ENCODE measurements at regions not wholly inside any gene's neighbourhood (a gene's known extent, or its start where the extent isn't known, plus 50 kb on each side); places are given as distances from the start of the nearest gene placed in this dataset.

GRCh38 chr17:56047331-56047730 lies 105.9 kb upstream of the ANKFN1 start:
- Mint-ChIP-seq H3K4me3 (no peak overlapping the region), H3K27me3 (no peaks in the 10 kb centered on the region), H3K4me1 (no peaks in the 10 kb centered on the region), H3K27ac (no peak overlapping the region), H3K36me3 (ENCODE audit: low read depth) (no peaks in the 10 kb centered on the region), H3K9me3 (peaks cover 3% of the 10 kb centered on the region)
- DNase-seq = no peak
- intact Hi-C loops (cut with micrococcal nuclease) = no loop called here
- CTCF ChIA-PET = no interaction called here
- no peak for ATAC-seq (ENCODE audit: low read depth)
- no peak for TF ChIP-seq CTCF (IDR thresholded peaks at IDR 0.05)
- POLR2A ChIA-PET = no interaction called here

GRCh38 chr17:56057869-56058268 lies 95.4 kb upstream of the ANKFN1 start:
- DNase-seq (no peak), ATAC-seq (ENCODE audit: low read depth) (no peak)
- CTCF ChIA-PET = no interaction called here
- POLR2A ChIA-PET = no interaction called here
- Mint-ChIP-seq H3K27me3 (no peaks in the 10 kb centered on the region), H3K27ac (no peak overlapping the region), H3K9me3 (peaks cover 7% of the 10 kb centered on the region), H3K36me3 (ENCODE audit: low read depth) (no peaks in the 10 kb centered on the region), H3K4me3 (no peak overlapping the region), H3K4me1 (no peaks in the 10 kb centered on the region)
- no peak for TF ChIP-seq CTCF (IDR thresholded peaks at IDR 0.05)
- intact Hi-C loops (cut with micrococcal nuclease) = no loop called here

- intact Hi-C loops (cut with micrococcal nuclease) = no loop called here
- peaks cover 21% of the 10 kb centered on the region for H3K9me3 Mint-ChIP-seq
- H3K27ac Mint-ChIP-seq = no peak overlapping the region
- ChIA-PET POLR2A (no interaction called here), CTCF (no interaction called here)
- DNase-seq = no peak
- no peak for ATAC-seq (ENCODE audit: low read depth)
- no peaks in the 10 kb centered on the region for H3K4me1 Mint-ChIP-seq
- H3K4me3 Mint-ChIP-seq = no peak overlapping the region
- H3K36me3 Mint-ChIP-seq (ENCODE audit: low read depth) = no peaks in the 10 kb centered on the region
- no peaks in the 10 kb centered on the region for H3K27me3 Mint-ChIP-seq
- no peak for TF ChIP-seq CTCF (IDR thresholded peaks at IDR 0.05)
These were observed 88.8 kb upstream of the ANKFN1 start for GRCh38 chr17:56064506-56064905.

- DNase-seq = no peak
- no peak for ATAC-seq (ENCODE audit: low read depth)
- H3K27ac Mint-ChIP-seq = no peak overlapping the region
- H3K36me3 Mint-ChIP-seq (ENCODE audit: low read depth) = no peaks in the 10 kb centered on the region
- no peaks in the 10 kb centered on the region for H3K27me3 Mint-ChIP-seq
- intact Hi-C loops (cut with micrococcal nuclease) = no loop called here
- POLR2A ChIA-PET = no interaction called here
- TF ChIP-seq CTCF (IDR thresholded peaks at IDR 0.05) = no peak
- CTCF ChIA-PET = no interaction called here
- H3K4me1 Mint-ChIP-seq = no peaks in the 10 kb centered on the region
- H3K9me3 Mint-ChIP-seq = peaks cover 4% of the 10 kb centered on the region
- no peak overlapping the region for H3K4me3 Mint-ChIP-seq
These were observed 78.8 kb upstream of the ANKFN1 start for GRCh38 chr17:56074361-56074890.

GRCh38 chr17:56076980-56077379 lies 76.3 kb upstream of the ANKFN1 start:
- H3K27ac Mint-ChIP-seq = no peak overlapping the region
- no peaks in the 10 kb centered on the region for H3K36me3 Mint-ChIP-seq (ENCODE audit: low read depth)
- ATAC-seq (ENCODE audit: low read depth) (no peak), DNase-seq (no peak)
- no peaks in the 10 kb centered on the region for H3K27me3 Mint-ChIP-seq
- no peak for TF ChIP-seq CTCF (IDR thresholded peaks at IDR 0.05)
- H3K9me3 Mint-ChIP-seq = peaks cover 4% of the 10 kb centered on the region
- POLR2A ChIA-PET = no interaction called here
- intact Hi-C loops (cut with micrococcal nuclease) = no loop called here
- H3K4me3 Mint-ChIP-seq = no peak overlapping the region
- H3K4me1 Mint-ChIP-seq = no peaks in the 10 kb centered on the region
- CTCF ChIA-PET = no interaction called here

Data from activated B cell treated with CpG ODN at 0.5 μM for 24 hours (primary cell).